H9 (cell line): ENCODE measurements at regions not wholly inside any gene's neighbourhood (a gene's known extent, or its start where the extent isn't known, plus 50 kb on each side); places are given as distances from the start of the nearest gene placed in this dataset.

ENCODE experiments used
- DNase-seq: peaks from one replicate; pipeline ENCODE4 v3.0.0-alpha.2; 2017
- H2AFZ ChIP-seq: one replicate; pipeline ENCODE4 v1.6.1; 2013; ENCODE audit warnings: mild to moderate bottlenecking, low read length, control low read depth, moderate library complexity
- H2AK5ac ChIP-seq: 2 replicates; pipeline ENCODE4 v1.6.1; 2013; ENCODE audit warnings: low read length, control low read depth, mixed read lengths; ENCODE audit not compliant: insufficient read length
- H2BK120ac ChIP-seq: one replicate; pipeline ENCODE4 v1.6.1; 2013; ENCODE audit warnings: low read depth, mild to moderate bottlenecking, low read length, control low read depth, inconsistent platforms; ENCODE audit not compliant: poor library complexity, severe bottlenecking
- H2BK12ac ChIP-seq: 2 replicates; pipeline ENCODE4 v1.6.1; 2013; ENCODE audit warnings: low read length, control low read depth, mixed read lengths, low read depth; ENCODE audit not compliant: insufficient read length
- H2BK15ac ChIP-seq: 2 replicates; pipeline ENCODE4 v1.6.1; 2013; ENCODE audit warnings: low read depth, low read length, control low read depth
- H2BK20ac ChIP-seq: one replicate; pipeline ENCODE4 v1.6.1; 2013; ENCODE audit warnings: low read depth, mild to moderate bottlenecking, low read length, control low read depth, inconsistent platforms; ENCODE audit not compliant: poor library complexity, severe bottlenecking
- H2BK5ac ChIP-seq: 2 replicates; pipeline ENCODE4 v1.6.1; 2013; ENCODE audit warnings: low read length, control low read depth, mixed read lengths; ENCODE audit not compliant: insufficient read length
- H3K14ac ChIP-seq: 2 replicates; pipeline ENCODE4 v1.6.1; 2013; ENCODE audit warnings: low read length, control low read depth; ENCODE audit not compliant: insufficient read depth
- H3K18ac ChIP-seq: 2 replicates; pipeline ENCODE4 v1.6.1; 2013; ENCODE audit warnings: low read depth, mild to moderate bottlenecking, mixed read lengths, low read length, control low read depth; ENCODE audit not compliant: insufficient read length
- H3K23ac ChIP-seq: 2 replicates; pipeline ENCODE4 v1.6.1; 2013; ENCODE audit warnings: low read length, control low read depth, mixed read lengths, low read depth; ENCODE audit not compliant: insufficient read length
- H3K23me2 ChIP-seq: 2 replicates; pipeline ENCODE4 v1.6.1; 2013; ENCODE audit warnings: low read depth, mild to moderate bottlenecking, mixed read lengths, low read length, control low read depth; ENCODE audit not compliant: insufficient read length, poor library complexity, severe bottlenecking
- H3K27ac ChIP-seq: 2 replicates; pipeline ENCODE4 v1.5.1; 2013; ENCODE audit warnings: low read length, control low read depth, mixed read lengths, low read depth; ENCODE audit not compliant: insufficient read length
- H3K27me3 ChIP-seq: 2 replicates; pipeline ENCODE4 v1.6.1; 2013; ENCODE audit warnings: low read length, control low read depth, inconsistent platforms; ENCODE audit not compliant: insufficient read depth
- H3K4ac ChIP-seq: 2 replicates; pipeline ENCODE4 v1.6.1; 2013; ENCODE audit warnings: low read depth, mild to moderate bottlenecking, control low read depth, inconsistent platforms, low read length, moderate library complexity
- H3K4me1 ChIP-seq: 2 replicates; pipeline ENCODE4 v1.6.1; 2013; ENCODE audit warnings: low read length, control low read depth, inconsistent platforms; ENCODE audit not compliant: insufficient read depth
- H3K4me2 ChIP-seq: 2 replicates; pipeline ENCODE4 v1.6.1; 2013; ENCODE audit warnings: low read length, control low read depth, mixed read lengths; ENCODE audit not compliant: insufficient read length, insufficient read depth
- H3K56ac ChIP-seq: 2 replicates; pipeline ENCODE4 v1.6.1; 2013; ENCODE audit warnings: low read depth, mild to moderate bottlenecking, mixed read lengths, low read length, control low read depth; ENCODE audit not compliant: insufficient read length
- H3K79me1 ChIP-seq: 2 replicates; pipeline ENCODE4 v1.6.1; 2013; ENCODE audit warnings: low read depth, mild to moderate bottlenecking, moderate library complexity, low read length, control low read depth, inconsistent platforms; ENCODE audit not compliant: insufficient read depth, poor library complexity, severe bottlenecking
- H3K79me2 ChIP-seq: 2 replicates; pipeline ENCODE4 v1.6.1; 2013; ENCODE audit warnings: low read length, control low read depth, inconsistent platforms; ENCODE audit not compliant: insufficient read depth
- H3K9ac ChIP-seq: 2 replicates; pipeline ENCODE4 v1.6.1; 2013; ENCODE audit warnings: low read length, control low read depth, mixed read lengths; ENCODE audit not compliant: insufficient read length; ENCODE audit errors: extremely low read depth
- H3K9me3 ChIP-seq: one replicate; pipeline ENCODE4 v1.6.1; 2013; ENCODE audit warnings: low read depth, low read length, inconsistent platforms; ENCODE audit not compliant: control insufficient read depth
- H3T11ph ChIP-seq: one replicate; pipeline ENCODE4 v1.6.1; 2013; ENCODE audit warnings: mild to moderate bottlenecking, low read length, control low read depth, inconsistent platforms
- H4K20me1 ChIP-seq: one replicate; pipeline ENCODE4 v1.6.1; 2013; ENCODE audit not compliant: control insufficient read depth, insufficient read length, insufficient read depth
- H4K5ac ChIP-seq: 2 replicates; pipeline ENCODE4 v1.6.1; 2013; ENCODE audit warnings: low read depth, mild to moderate bottlenecking, mixed read lengths, low read length, control low read depth; ENCODE audit not compliant: insufficient read length
- H4K8ac ChIP-seq: replicated peaks from 2 replicates; pipeline ENCODE4 v1.6.1; 2013; ENCODE audit warnings: low read length, control low read depth, mixed read lengths, low read depth; ENCODE audit not compliant: insufficient read length
- H4K91ac ChIP-seq: 2 replicates; pipeline ENCODE4 v1.6.1; 2013; ENCODE audit warnings: low read depth, mild to moderate bottlenecking, moderate library complexity, mixed read lengths, low read length, control low read depth; ENCODE audit not compliant: insufficient read length
- H3K27ac Mint-ChIP-seq, 3 experiments: 2 replicates in 2 of 3; 3 replicates in 1 of 3; pipeline ENCODE4 v1.8.0; 2020 to 2021; ENCODE audit warnings: mixed read lengths in 3 of 3, mild to moderate bottlenecking in 1 of 3, moderate library complexity in 1 of 3
- H3K27me3 Mint-ChIP-seq: 2 replicates; pipeline ENCODE4 v1.8.0; 2021; ENCODE audit warnings: low read depth, mild to moderate bottlenecking, moderate library complexity, mixed read lengths
- H3K36me3 Mint-ChIP-seq, 3 experiments: 2 replicates in 2 of 3; 3 replicates in 1 of 3; pipeline ENCODE4 v1.8.0; 2020 to 2021; ENCODE audit warnings: low read depth in 3 of 3, mixed read lengths in 3 of 3; ENCODE audit not compliant: insufficient read depth in 1 of 3
- H3K4me1 Mint-ChIP-seq, 2 experiments: 2 replicates each; pipeline ENCODE4 v1.8.0; 2020; ENCODE audit warnings: mixed read lengths in 2 of 2
- H3K4me3 Mint-ChIP-seq, 2 experiments: 2 replicates in 1 of 2; 3 replicates in 1 of 2; pipeline ENCODE4 v1.8.0; 2020 to 2021; ENCODE audit warnings: mild to moderate bottlenecking in 2 of 2, mixed read lengths in 2 of 2, moderate library complexity in 1 of 2
- H3K9me3 Mint-ChIP-seq, 2 experiments: 2 replicates in 1 of 2; 3 replicates in 1 of 2; pipeline ENCODE4 v1.8.0; 2020; ENCODE audit warnings: mild to moderate bottlenecking in 2 of 2, mixed read lengths in 2 of 2, moderate library complexity in 1 of 2
- WGBS: extraction: QIAGEN DNeasy Blood & Tissue Kit; methylation state at CpG from one replicate; pipeline ENCODE4 v1.1.7; 2013; ENCODE audit warnings: missing lambda C conversion rate, low lambda C conversion rate, mixed read lengths; ENCODE audit not compliant: insufficient read length; ENCODE audit errors: extremely low coverage; 5-methylcytosine and 5-hydroxymethylcytosine counted together
- TF ChIP-seq, protein P1 (sequence below): fragments of 200-600 bp; sonication (generic); conservative IDR thresholded peaks from 3 replicates; pipeline ENCODE4 v1.8.0; 2021; ENCODE audit warnings: antibody characterized with exemption, mild to moderate bottlenecking

- Mint-ChIP-seq H3K4me1 (no peaks in the 10 kb centered on the region), H3K4me3 (no peak overlapping the region), H3K27ac (no peak overlapping the region), H3K9me3 (peaks cover 0 to 7% of the 10 kb centered on the region in 2 experiments; a peak in 2 of 5 replicates), H3K36me3 (peaks cover 6 to 23% (median 20%) of the 10 kb centered on the region in 3 experiments; a peak in 6 of 7 replicates), H3K27me3 (no peaks in the 10 kb centered on the region)
- no peak overlapping the region for H2BK15ac ChIP-seq
- no peak overlapping the region for H4K91ac ChIP-seq
- no peak overlapping the region for H3K9ac ChIP-seq
- H3K27me3 ChIP-seq, result no peaks in the 10 kb centered on the region
- H3K4ac ChIP-seq, result no peak overlapping the region
- H2BK120ac ChIP-seq, result no peak overlapping the region
- no peak overlapping the region for H3T11ph ChIP-seq
- no peak overlapping the region for H3K18ac ChIP-seq
- no peak overlapping the region for H2BK12ac ChIP-seq
- H3K4me2 ChIP-seq, result no peak overlapping the region
- no peaks in the 10 kb centered on the region for H3K4me1 ChIP-seq
- H2AK5ac ChIP-seq, result no peak overlapping the region
- WGBS, result no CpG with 5 or more reads among the region's 1 CpG
- no peaks in the 10 kb centered on the region for H3K79me2 ChIP-seq
- no peaks in the 10 kb centered on the region for H3K79me1 ChIP-seq
- no peak for DNase-seq
- TF ChIP-seq, protein P1, sequence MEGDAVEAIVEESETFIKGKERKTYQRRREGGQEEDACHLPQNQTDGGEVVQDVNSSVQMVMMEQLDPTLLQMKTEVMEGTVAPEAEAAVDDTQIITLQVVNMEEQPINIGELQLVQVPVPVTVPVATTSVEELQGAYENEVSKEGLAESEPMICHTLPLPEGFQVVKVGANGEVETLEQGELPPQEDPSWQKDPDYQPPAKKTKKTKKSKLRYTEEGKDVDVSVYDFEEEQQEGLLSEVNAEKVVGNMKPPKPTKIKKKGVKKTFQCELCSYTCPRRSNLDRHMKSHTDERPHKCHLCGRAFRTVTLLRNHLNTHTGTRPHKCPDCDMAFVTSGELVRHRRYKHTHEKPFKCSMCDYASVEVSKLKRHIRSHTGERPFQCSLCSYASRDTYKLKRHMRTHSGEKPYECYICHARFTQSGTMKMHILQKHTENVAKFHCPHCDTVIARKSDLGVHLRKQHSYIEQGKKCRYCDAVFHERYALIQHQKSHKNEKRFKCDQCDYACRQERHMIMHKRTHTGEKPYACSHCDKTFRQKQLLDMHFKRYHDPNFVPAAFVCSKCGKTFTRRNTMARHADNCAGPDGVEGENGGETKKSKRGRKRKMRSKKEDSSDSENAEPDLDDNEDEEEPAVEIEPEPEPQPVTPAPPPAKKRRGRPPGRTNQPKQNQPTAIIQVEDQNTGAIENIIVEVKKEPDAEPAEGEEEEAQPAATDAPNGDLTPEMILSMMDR, result no peak
- H4K20me1 ChIP-seq, result no peaks in the 10 kb centered on the region
- no peak overlapping the region for H4K8ac ChIP-seq
- no peak overlapping the region for H4K5ac ChIP-seq
- no peak overlapping the region for H2AFZ ChIP-seq
- no peak overlapping the region for H3K14ac ChIP-seq
- H3K23me2 ChIP-seq, result no peaks in the 10 kb centered on the region
- no peak overlapping the region for H3K23ac ChIP-seq
- H3K27ac ChIP-seq, result no peak overlapping the region
- H3K9me3 ChIP-seq, result no peaks in the 10 kb centered on the region
- H3K56ac ChIP-seq, result no peak overlapping the region
- no peak overlapping the region for H2BK20ac ChIP-seq
- H2BK5ac ChIP-seq, result no peak overlapping the region
Measured at GRCh38 chr11:34757026-34757451, 136.1 kb downstream of the EHF start.
